HepG2 (cell line): ENCODE measurements at regions not wholly inside any gene's neighbourhood (a gene's known extent, or its start where the extent isn't known, plus 50 kb on each side); places are given as distances from the start of the nearest gene placed in this dataset.

Source experiments
- CTCF ChIP-seq: sonication (generic); formaldehyde crosslinking; IDR thresholded peaks from 2 replicates; pipeline ENCODE4 v1.5.0; 2020; ENCODE audit warnings: mild to moderate bottlenecking, missing genetic modification reagents, moderate library complexity
- RFX5 ChIP-seq: IDR thresholded peaks from 2 replicates; pipeline ENCODE4 v1.6.1; 2011; ENCODE audit warnings: low read depth, low read length, improper control_type of control experiment
- TFDP1 ChIP-seq: IDR thresholded peaks from 2 replicates; pipeline ENCODE4 v1.6.1; 2016; ENCODE audit warnings: missing compliant biosample characterization, missing genetic modification reagents, borderline replicate concordance
- ZNF678 ChIP-seq: sonication (generic); formaldehyde crosslinking; IDR thresholded peaks from 2 replicates; pipeline ENCODE4 v1.4.0; 2020; ENCODE audit warnings: mild to moderate bottlenecking, missing genetic modification reagents

DNA sequence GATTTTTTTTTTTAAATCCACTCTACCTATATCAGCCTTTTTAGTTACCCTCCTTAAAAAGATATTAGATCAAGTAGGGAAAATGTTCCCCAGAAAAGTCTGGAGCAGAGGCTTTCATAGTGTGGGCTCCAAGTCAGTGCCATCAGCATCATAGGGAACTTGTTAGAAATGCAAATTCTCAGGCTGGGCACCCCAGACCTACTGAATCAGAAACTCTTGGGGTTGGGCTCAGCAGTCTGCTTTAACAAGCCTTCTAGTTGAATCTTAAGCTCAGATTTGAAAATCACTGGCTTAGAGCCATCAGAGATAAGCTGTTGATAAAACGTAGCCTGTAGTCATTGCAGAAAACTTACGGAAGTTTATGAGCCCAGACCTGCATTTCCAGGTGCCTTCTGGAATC, 140.1 kb downstream of the TMEM38B start:
- TF ChIP-seq CTCF (CRISPR knock-in tag): no peak
- no peak for TF ChIP-seq TFDP1
- no peak for TF ChIP-seq ZNF678 (CRISPR knock-in tag)
- no peak for TF ChIP-seq RFX5
